GM12874 (cell line): ENCODE measurements at regions not wholly inside any gene's neighbourhood (a gene's known extent, or its start where the extent isn't known, plus 50 kb on each side); places are given as distances from the start of the nearest gene placed in this dataset.

Experiments used
- CTCF ChIP-seq: IDR thresholded peaks from 2 replicates; pipeline ENCODE4 v1.5.1; 2011; ENCODE audit warnings: low read depth, mild to moderate bottlenecking, control low read depth, low read length, moderate library complexity; ENCODE audit not compliant: insufficient read depth

GRCh38 chr1:121595089-121595488 is 410.3 kb downstream of the SRGAP2C start:
- no peak for TF ChIP-seq CTCF
